Naive thymus-derived CD4-positive, alpha-beta T cell (primary cell): ENCODE measurements at regions not wholly inside any gene's neighbourhood (a gene's known extent, or its start where the extent isn't known, plus 50 kb on each side); places are given as distances from the start of the nearest gene placed in this dataset.

ENCODE experiments used
- ATAC-seq: fragments of 150-1000 bp; cut with Tn5 transposase; 2 replicates; pipeline ENCODE4 v1.10.0; 2021; ENCODE audit warnings: mild to moderate bottlenecking, moderate library complexity
- CTCF ChIA-PET: fragments of 350-600 bp; sonication (Branson Sonifier 250); formaldehyde crosslinking; loops from one replicate; lab custom pipeline; 2021; ENCODE audit warnings: antibody characterized with exemption; lab: Charles Lee
- POLR2A ChIA-PET: fragments of 350-600 bp; sonication (Branson Sonifier 250); formaldehyde crosslinking; loops from one replicate; lab custom pipeline; 2021; ENCODE audit warnings: antibody characterized with exemption, inconsistent platforms; lab: Charles Lee
- DNase-seq, 9 donors: peaks; one replicate each; pipeline versions ENCODE4 v3.0.0 to v3.0.0-alpha.2; 2020 to 2022; ENCODE audit warnings: mixed read lengths in 1 of 9
- H3K27ac ChIP-seq: one replicate; pipeline ENCODE4 v1.7.0; 2013; ENCODE audit warnings: mild to moderate bottlenecking, low read depth, low read length, moderate library complexity
- H3K27me3 ChIP-seq, 2 donors: one replicate each; pipeline ENCODE4 v1.7.0; 2013; ENCODE audit warnings: low read length in 2 of 2, mild to moderate bottlenecking in 2 of 2, moderate library complexity in 2 of 2; ENCODE audit not compliant: control insufficient read depth in 2 of 2, insufficient read depth in 2 of 2
- H3K36me3 ChIP-seq, 3 experiments: 1 replicate in 2 of 3; 2 replicates in 1 of 3; pipeline ENCODE4 v1.7.0; 2013; ENCODE audit warnings: low read length in 3 of 3, mild to moderate bottlenecking in 3 of 3, moderate library complexity in 1 of 3; ENCODE audit not compliant: insufficient read depth in 3 of 3, control insufficient read depth in 2 of 3
- H3K4me1 ChIP-seq, 2 donors: one replicate each; pipeline ENCODE4 v1.7.0; 2013; ENCODE audit warnings: low read length in 2 of 2, mild to moderate bottlenecking in 2 of 2, moderate library complexity in 1 of 2; ENCODE audit not compliant: control insufficient read depth in 2 of 2, insufficient read depth in 2 of 2
- H3K4me3 ChIP-seq: 2 replicates; pipeline ENCODE4 v1.7.0; 2013; ENCODE audit warnings: mild to moderate bottlenecking, low read length
- H3K9me3 ChIP-seq, 3 experiments: 1 replicate in 2 of 3; 2 replicates in 1 of 3; pipeline ENCODE4 v1.7.0; 2013; ENCODE audit warnings: low read length in 3 of 3; ENCODE audit not compliant: control insufficient read depth in 2 of 3
- H3K27ac Mint-ChIP-seq, 9 donors: one replicate each; pipeline ENCODE4 v1.8.0; 2020 to 2022; ENCODE audit warnings: mixed read lengths in 9 of 9, mild to moderate bottlenecking in 8 of 9, moderate library complexity in 5 of 9, inconsistent platforms in 2 of 9
- H3K27me3 Mint-ChIP-seq, 5 donors: one replicate each; pipeline ENCODE4 v1.8.0; 2021 to 2022; ENCODE audit warnings: mixed read lengths in 5 of 5, mild to moderate bottlenecking in 1 of 5
- H3K36me3 Mint-ChIP-seq, 5 donors: one replicate each; pipeline ENCODE4 v1.8.0; 2020 to 2022; ENCODE audit warnings: mixed read lengths in 5 of 5, mild to moderate bottlenecking in 3 of 5, inconsistent platforms in 1 of 5
- H3K4me1 Mint-ChIP-seq, 7 donors: one replicate each; pipeline ENCODE4 v1.8.0; 2020 to 2022; ENCODE audit warnings: mixed read lengths in 7 of 7, mild to moderate bottlenecking in 3 of 7, inconsistent platforms in 1 of 7
- H3K4me3 Mint-ChIP-seq, 10 donors: one replicate each; pipeline ENCODE4 v1.8.0; 2020 to 2022; ENCODE audit warnings: mild to moderate bottlenecking in 10 of 10, mixed read lengths in 10 of 10, moderate library complexity in 6 of 10, inconsistent platforms in 2 of 10
- H3K9me3 Mint-ChIP-seq, 11 donors: one replicate each; pipeline ENCODE4 v1.8.0; 2020 to 2022; ENCODE audit warnings: mixed read lengths in 11 of 11, mild to moderate bottlenecking in 4 of 11, inconsistent platforms in 1 of 11, moderate library complexity in 1 of 11
- intact Hi-C, 2 donors: fragments of 100-400 bp; cut with micrococcal nuclease; formaldehyde crosslinking; loops; one replicate each; pipeline ENCODE4 v1.15.1; 2023

DNA sequence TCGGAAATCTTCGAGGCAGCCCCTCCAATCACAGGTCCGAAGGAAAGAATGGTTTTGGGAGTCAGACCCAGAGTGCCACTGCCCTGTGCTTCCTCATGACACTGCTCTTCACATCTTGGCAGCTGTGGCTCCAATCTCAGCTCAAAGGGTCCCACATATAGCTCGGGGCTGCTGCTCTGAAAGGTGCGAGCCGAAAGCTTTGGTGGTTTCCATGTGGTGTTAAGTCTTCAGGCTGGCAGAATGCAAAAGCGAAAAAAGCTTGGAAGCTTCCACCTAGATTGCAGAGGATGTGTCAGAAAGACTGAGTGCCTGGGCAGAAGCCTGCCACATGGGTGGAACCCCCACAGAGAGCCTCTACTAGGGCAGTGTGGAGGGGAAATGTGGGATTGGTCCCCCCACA is 314.3 kb upstream of the CHD6 start:
- Mint-ChIP-seq H3K9me3 (peaks cover 0 to 7% (median 5%) of the 10 kb centered on the region in 11 donors), H3K36me3 (no peaks in the 10 kb centered on the region), H3K27me3 (peaks cover 0 to 24% (median 10%) of the 10 kb centered on the region in 5 donors), H3K27ac (no peak overlapping the region), H3K4me3 (no peak overlapping the region), H3K4me1 (no peaks in the 10 kb centered on the region)
- H3K36me3 ChIP-seq = no peaks in the 10 kb centered on the region
- no peak overlapping the region for H3K4me3 ChIP-seq
- DNase-seq = no peak
- no peak overlapping the region for H3K27ac ChIP-seq
- no peak for ATAC-seq
- intact Hi-C loops = no loop called here
- POLR2A ChIA-PET = no interaction called here
- H3K27me3 ChIP-seq = no peaks in the 10 kb centered on the region
- no peaks in the 10 kb centered on the region for H3K9me3 ChIP-seq
- CTCF ChIA-PET = no interaction called here
- H3K4me1 ChIP-seq = no peaks in the 10 kb centered on the region

DNA sequence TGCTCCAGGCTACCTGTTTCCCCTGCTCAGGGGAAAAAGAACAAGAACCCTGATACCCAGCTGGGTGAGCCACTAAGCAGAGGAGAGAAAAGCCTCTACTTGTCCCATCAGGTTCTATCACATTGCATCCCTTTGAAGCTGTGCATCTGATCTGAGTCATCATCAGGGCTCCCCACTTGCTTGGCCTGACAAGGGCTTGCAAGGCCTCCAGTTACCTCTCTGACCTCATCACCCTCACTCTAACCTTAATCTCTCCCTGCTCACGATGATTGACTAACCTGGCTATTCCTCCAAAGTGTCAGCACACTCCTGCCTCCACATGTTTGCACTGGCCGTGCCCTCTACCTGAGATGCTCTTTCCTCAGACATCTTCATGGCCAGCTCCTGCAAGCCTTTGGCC is 309.5 kb upstream of the CHD6 start:
- Mint-ChIP-seq H3K27me3 (peaks cover 6 to 34% (median 18%) of the 10 kb centered on the region in 5 donors), H3K36me3 (no peaks in the 10 kb centered on the region), H3K9me3 (peaks cover 0 to 7% (median 5%) of the 10 kb centered on the region in 11 donors), H3K4me1 (no peaks in the 10 kb centered on the region), H3K27ac (no peak overlapping the region), H3K4me3 (no peak overlapping the region)
- Histone ChIP-seq H3K27ac (no peak overlapping the region), H3K36me3 (no peaks in the 10 kb centered on the region), H3K4me1 (no peaks in the 10 kb centered on the region), H3K27me3 (no peaks in the 10 kb centered on the region), H3K9me3 (no peaks in the 10 kb centered on the region), H3K4me3 (no peak overlapping the region)
- ATAC-seq = no peak
- ChIA-PET CTCF (no interaction called here), POLR2A (no interaction called here)
- DNase-seq = no peak
- intact Hi-C loops = no loop called here

DNA sequence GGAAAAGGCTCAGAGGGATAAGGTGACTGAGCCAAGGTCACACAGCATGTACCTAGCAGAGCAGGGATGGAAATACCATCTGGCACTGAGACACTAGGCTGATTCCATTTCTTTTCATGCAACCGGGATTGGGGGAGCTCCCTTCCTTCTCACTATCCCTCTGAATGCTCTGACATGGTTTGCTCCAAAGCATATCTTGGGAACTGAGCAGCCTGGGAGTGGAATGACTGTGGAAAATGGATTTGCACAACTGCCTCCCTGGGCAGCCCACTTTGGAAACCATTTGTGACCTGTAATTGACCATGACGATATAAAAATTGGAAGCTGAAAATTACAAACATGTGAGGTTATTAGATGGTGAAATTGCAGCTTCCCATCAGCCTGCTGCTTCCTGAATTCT is 309.0 kb upstream of the CHD6 start:
- Mint-ChIP-seq H3K9me3 (peaks cover 0 to 8% (median 5%) of the 10 kb centered on the region in 11 donors), H3K27me3 (peaks cover 6 to 37% (median 18%) of the 10 kb centered on the region in 5 donors), H3K27ac (no peak overlapping the region), H3K36me3 (no peaks in the 10 kb centered on the region), H3K4me1 (no peaks in the 10 kb centered on the region), H3K4me3 (no peak overlapping the region)
- no peaks in the 10 kb centered on the region for H3K27me3 ChIP-seq
- no peak overlapping the region for H3K27ac ChIP-seq
- H3K36me3 ChIP-seq = no peaks in the 10 kb centered on the region
- intact Hi-C loops = no loop called here
- no peak for ATAC-seq
- no peaks in the 10 kb centered on the region for H3K9me3 ChIP-seq
- no peak for DNase-seq
- no peaks in the 10 kb centered on the region for H3K4me1 ChIP-seq
- POLR2A ChIA-PET = no interaction called here
- CTCF ChIA-PET = no interaction called here
- H3K4me3 ChIP-seq = no peak overlapping the region

DNA sequence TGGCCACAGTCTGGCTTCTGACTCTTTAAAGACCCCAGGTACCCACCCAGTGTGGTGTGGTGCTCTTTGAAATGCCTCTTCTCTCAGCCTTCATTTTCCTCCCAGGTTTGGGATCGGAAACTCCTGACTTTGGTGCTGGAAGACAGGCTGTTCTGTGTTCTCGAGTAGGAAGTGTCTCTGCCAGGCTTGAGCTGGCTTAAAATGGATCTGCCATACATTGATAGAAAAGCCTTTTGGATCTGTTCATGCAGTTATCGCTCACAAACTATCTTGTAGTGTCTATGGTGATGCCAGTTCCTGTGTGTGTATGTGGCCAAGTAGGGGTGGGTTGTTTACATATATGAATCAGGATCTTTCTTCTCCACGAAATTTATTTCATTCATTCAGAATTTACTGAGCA is 307.3 kb upstream of the CHD6 start:
- Histone ChIP-seq H3K36me3 (no peaks in the 10 kb centered on the region), H3K9me3 (no peaks in the 10 kb centered on the region), H3K4me1 (no peaks in the 10 kb centered on the region), H3K27ac (no peak overlapping the region), H3K4me3 (no peak overlapping the region), H3K27me3 (no peaks in the 10 kb centered on the region)
- DNase-seq (no peak), ATAC-seq (no peak)
- intact Hi-C loops = no loop called here
- CTCF ChIA-PET = no interaction called here
- H3K4me3 Mint-ChIP-seq = no peak overlapping the region
- H3K36me3 Mint-ChIP-seq = no peaks in the 10 kb centered on the region
- H3K27me3 Mint-ChIP-seq = peaks cover 6 to 33% (median 12%) of the 10 kb centered on the region in 5 donors
- H3K4me1 Mint-ChIP-seq = no peaks in the 10 kb centered on the region
- POLR2A ChIA-PET = no interaction called here
- H3K9me3 Mint-ChIP-seq = peaks cover 0 to 8% (median 4%) of the 10 kb centered on the region in 11 donors
- no peak overlapping the region for H3K27ac Mint-ChIP-seq

DNA sequence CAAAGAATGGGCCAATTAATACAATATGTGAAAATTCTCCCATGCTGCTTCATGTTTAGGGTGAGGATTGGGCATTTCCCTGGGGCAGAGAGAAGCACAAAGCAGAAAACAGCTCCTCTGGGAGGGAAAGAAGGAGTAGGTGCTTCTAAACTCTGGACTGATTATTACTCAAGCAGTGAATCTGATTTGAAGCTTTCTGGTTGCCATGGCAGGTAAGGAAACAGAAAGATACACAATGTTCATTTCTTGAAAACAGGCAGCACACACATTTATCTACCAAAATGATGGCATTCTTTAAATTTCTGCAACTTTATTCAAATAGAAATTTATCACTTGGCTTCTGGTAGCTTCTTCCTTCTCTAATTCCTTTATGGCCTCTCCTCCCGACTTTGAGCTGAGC is 305.4 kb upstream of the CHD6 start:
- H3K4me3 Mint-ChIP-seq = no peak overlapping the region
- H3K27ac Mint-ChIP-seq = no peak overlapping the region
- intact Hi-C loops = no loop called here
- H3K4me3 ChIP-seq = no peak overlapping the region
- CTCF ChIA-PET = no interaction called here
- no peaks in the 10 kb centered on the region for H3K4me1 ChIP-seq
- no peaks in the 10 kb centered on the region for H3K4me1 Mint-ChIP-seq
- H3K36me3 Mint-ChIP-seq = no peaks in the 10 kb centered on the region
- H3K27ac ChIP-seq = no peak overlapping the region
- H3K27me3 ChIP-seq = no peaks in the 10 kb centered on the region
- peaks cover 6 to 36% (median 12%) of the 10 kb centered on the region in 5 donors for H3K27me3 Mint-ChIP-seq
- DNase-seq = no peak
- peaks cover 0 to 8% (median under 1%) of the 10 kb centered on the region in 11 donors for H3K9me3 Mint-ChIP-seq
- no peak for ATAC-seq
- H3K36me3 ChIP-seq = no peaks in the 10 kb centered on the region
- no peaks in the 10 kb centered on the region for H3K9me3 ChIP-seq
- POLR2A ChIA-PET = no interaction called here

DNA sequence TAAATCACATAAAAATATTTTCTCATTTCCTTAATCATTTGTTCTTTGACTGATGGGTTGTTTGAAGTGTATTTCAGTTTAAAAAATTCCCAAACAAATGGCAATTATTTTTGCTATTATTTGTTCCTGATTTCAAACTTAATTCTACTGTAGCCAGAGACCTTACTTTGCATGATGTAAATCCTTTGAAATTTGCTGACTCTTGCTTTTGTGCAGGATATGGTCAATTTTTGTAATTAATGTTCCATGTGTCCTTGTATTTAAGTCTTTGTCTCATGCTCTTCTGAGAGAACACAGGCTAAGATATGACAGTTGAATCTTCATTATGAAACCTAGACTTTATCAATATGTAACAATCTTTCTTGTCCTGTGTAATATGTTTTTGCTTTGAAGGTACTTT is 295.0 kb upstream of the CHD6 start:
- CTCF ChIA-PET = no interaction called here
- no peak overlapping the region for H3K4me3 ChIP-seq
- no peak for ATAC-seq

DNA sequence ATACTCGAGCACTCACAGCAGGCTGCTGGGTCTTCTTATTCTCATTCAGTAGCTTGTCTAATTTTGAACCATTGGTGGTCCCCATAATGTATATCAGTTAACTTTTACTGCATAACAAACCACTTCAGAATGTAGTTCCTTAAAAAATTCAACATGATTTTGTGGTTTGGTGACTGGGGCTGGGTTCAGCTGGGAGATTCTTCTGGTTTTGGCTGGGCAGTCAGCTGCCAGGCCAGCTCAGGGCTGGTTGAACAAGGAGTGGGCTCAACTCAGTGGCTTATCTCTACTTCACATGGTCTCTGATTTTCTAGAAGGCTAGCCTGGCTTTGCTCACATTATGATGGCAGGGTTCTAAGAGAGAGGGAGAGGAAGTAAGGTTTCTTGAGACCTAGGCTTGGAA is 292.4 kb upstream of the CHD6 start:
- Histone ChIP-seq H3K36me3 (no peaks in the 10 kb centered on the region), H3K27me3 (no peaks in the 10 kb centered on the region), H3K27ac (no peak overlapping the region), H3K9me3 (no peaks in the 10 kb centered on the region), H3K4me3 (no peak overlapping the region), H3K4me1 (no peaks in the 10 kb centered on the region)
- Mint-ChIP-seq H3K4me3 (no peak overlapping the region), H3K27me3 (peaks cover 2 to 16% (median 7%) of the 10 kb centered on the region in 5 donors), H3K9me3 (peaks cover 0 to 3% (median 0%) of the 10 kb centered on the region in 11 donors), H3K4me1 (no peaks in the 10 kb centered on the region), H3K27ac (no peak overlapping the region), H3K36me3 (no peaks in the 10 kb centered on the region)
- ChIA-PET CTCF (no interaction called here), POLR2A (no interaction called here)
- DNase-seq (no peak), ATAC-seq (no peak)
- intact Hi-C loops = no loop called here

More for the DNA sequence above, 295.0 kb upstream of the CHD6 start:
- H3K27me3 ChIP-seq = no peaks in the 10 kb centered on the region
- no peak overlapping the region for H3K27ac Mint-ChIP-seq
- POLR2A ChIA-PET = no interaction called here
- H3K36me3 ChIP-seq = no peaks in the 10 kb centered on the region
- no peaks in the 10 kb centered on the region for H3K4me1 Mint-ChIP-seq
- no peak for DNase-seq
- H3K36me3 Mint-ChIP-seq = no peaks in the 10 kb centered on the region
- H3K27ac ChIP-seq = no peak overlapping the region
- H3K9me3 ChIP-seq = no peaks in the 10 kb centered on the region
- H3K9me3 Mint-ChIP-seq = peaks cover 0 to 7% (median 2%) of the 10 kb centered on the region in 11 donors
- H3K4me3 Mint-ChIP-seq = no peak overlapping the region
- H3K4me1 ChIP-seq = no peaks in the 10 kb centered on the region
- intact Hi-C loops = no loop called here
- H3K27me3 Mint-ChIP-seq = peaks cover 2 to 27% (median 20%) of the 10 kb centered on the region in 5 donors
